GM23338 (cell line): ENCODE measurements at regions not wholly inside any gene's neighbourhood (a gene's known extent, or its start where the extent isn't known, plus 50 kb on each side); places are given as distances from the start of the nearest gene placed in this dataset.

ENCODE experiments used
- CREB1 ChIP-seq: fragments of 250-450 bp; sonication (Bioruptor Pico); IDR thresholded peaks from 2 replicates; pipeline ENCODE4 v1.5.0; 2020; ENCODE audit warnings: low read depth, mild to moderate bottlenecking, moderate library complexity
- EZH2 ChIP-seq: fragments of 200-600 bp; sonication (generic); IDR thresholded peaks from one replicate; pipeline ENCODE4 v1.8.0; 2017; ENCODE audit warnings: antibody characterized with exemption, mild to moderate bottlenecking, low read depth; ENCODE audit not compliant: unreplicated experiment
- EZH2phosphoT487 ChIP-seq: fragments of 200-600 bp; sonication (generic); IDR thresholded peaks from one replicate; pipeline ENCODE4 v1.8.1; 2018; ENCODE audit warnings: antibody characterized with exemption; ENCODE audit not compliant: unreplicated experiment
- JUNB ChIP-seq: IDR thresholded peaks from one replicate; pipeline ENCODE4 v1.6.1; 2016; ENCODE audit warnings: antibody characterized with exemption; ENCODE audit not compliant: unreplicated experiment
- NANOG ChIP-seq: IDR thresholded peaks from 2 replicates; pipeline ENCODE4 v1.6.1; 2016; ENCODE audit warnings: antibody characterized with exemption, borderline replicate concordance
- POLR2AphosphoS5 ChIP-seq: IDR thresholded peaks from 2 replicates; pipeline ENCODE4 v1.6.1; 2016; ENCODE audit warnings: antibody characterized with exemption, low read depth
- STAT1 ChIP-seq: IDR thresholded peaks from one replicate; pipeline ENCODE4 v1.6.1; 2016; ENCODE audit warnings: antibody characterized with exemption; ENCODE audit not compliant: unreplicated experiment
- ZNF114 ChIP-seq: fragments of 250-450 bp; sonication (Bioruptor Pico); IDR thresholded peaks from 2 replicates; pipeline ENCODE4 v1.5.0; 2020; ENCODE audit warnings: mild to moderate bottlenecking, moderate library complexity
- ZNF331 ChIP-seq: fragments of 250-450 bp; sonication (Bioruptor Pico); IDR thresholded peaks from 2 replicates; pipeline ENCODE4 v1.5.0; 2020; ENCODE audit warnings: low read depth, mild to moderate bottlenecking, moderate library complexity
- TF ChIP-seq, protein P1 (sequence below): IDR thresholded peaks from one replicate; pipeline ENCODE4 v1.6.1; 2018; ENCODE audit warnings: antibody characterized with exemption; ENCODE audit not compliant: unreplicated experiment
- TF ChIP-seq, protein P2 (sequence below), 2 experiments: fragments of 200-600 bp in 1 of 2; sonication (generic) in 1 of 2; conservative IDR thresholded peaks; 2 replicates each; pipeline versions ENCODE4 v1.5.1 to v1.6.1; 2016 to 2017; ENCODE audit warnings: antibody characterized with exemption in 2 of 2, low read depth in 2 of 2, mild to moderate bottlenecking in 2 of 2, moderate library complexity in 1 of 2
- TF ChIP-seq, protein P3 (sequence below): fragments of 250-450 bp; sonication (Bioruptor Pico); IDR thresholded peaks from 2 replicates; pipeline ENCODE4 v1.5.0; 2020; ENCODE audit warnings: mild to moderate bottlenecking, moderate library complexity

DNA sequence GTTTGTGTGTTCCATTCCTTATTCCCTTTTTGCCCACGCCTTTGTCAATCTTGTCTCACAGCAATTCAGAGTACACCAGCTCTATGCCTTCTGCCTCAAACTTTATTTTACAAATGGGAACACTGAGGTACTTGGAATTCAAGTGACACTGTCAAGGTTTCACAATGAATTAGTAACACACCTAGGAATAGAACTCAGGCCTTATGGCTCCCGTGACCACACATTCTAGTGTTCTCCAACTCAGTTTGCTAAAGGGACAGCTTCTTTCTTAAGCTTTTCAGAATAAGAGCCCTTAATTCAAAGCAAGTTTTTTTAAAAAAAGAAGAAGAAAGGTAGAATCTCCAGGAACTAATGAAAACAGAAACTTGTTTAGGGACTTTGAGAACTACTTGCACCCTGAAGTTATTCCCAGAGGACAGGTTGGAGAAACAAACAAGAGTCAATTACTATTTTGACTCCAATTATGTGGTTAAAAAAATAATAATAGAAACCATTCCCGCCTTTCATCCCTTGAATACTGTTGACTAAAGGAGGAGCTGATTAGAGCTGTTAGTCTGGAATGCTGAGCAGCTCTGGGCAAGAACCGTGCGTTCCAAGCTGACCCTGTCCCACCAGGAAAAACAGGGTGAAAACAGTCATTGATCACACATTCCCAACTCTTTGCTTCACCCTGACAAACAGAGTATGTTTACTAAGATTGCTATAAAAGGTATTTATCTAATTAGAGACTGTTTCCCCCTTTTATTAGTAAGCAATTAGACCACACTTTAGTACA, 408.8 kb upstream of the CNKSR2 start:
- TF ChIP-seq EZH2 (no peak), ZNF114 (CRISPR knock-in tag) (no peak), ZNF331 (CRISPR knock-in tag) (no peak), CREB1 (CRISPR knock-in tag) (no peak), EZH2phosphoT487 (no peak), JUNB (no peak), POLR2AphosphoS5 (no peak), NANOG (no peak), STAT1 (no peak)
- TF ChIP-seq, protein P1, sequence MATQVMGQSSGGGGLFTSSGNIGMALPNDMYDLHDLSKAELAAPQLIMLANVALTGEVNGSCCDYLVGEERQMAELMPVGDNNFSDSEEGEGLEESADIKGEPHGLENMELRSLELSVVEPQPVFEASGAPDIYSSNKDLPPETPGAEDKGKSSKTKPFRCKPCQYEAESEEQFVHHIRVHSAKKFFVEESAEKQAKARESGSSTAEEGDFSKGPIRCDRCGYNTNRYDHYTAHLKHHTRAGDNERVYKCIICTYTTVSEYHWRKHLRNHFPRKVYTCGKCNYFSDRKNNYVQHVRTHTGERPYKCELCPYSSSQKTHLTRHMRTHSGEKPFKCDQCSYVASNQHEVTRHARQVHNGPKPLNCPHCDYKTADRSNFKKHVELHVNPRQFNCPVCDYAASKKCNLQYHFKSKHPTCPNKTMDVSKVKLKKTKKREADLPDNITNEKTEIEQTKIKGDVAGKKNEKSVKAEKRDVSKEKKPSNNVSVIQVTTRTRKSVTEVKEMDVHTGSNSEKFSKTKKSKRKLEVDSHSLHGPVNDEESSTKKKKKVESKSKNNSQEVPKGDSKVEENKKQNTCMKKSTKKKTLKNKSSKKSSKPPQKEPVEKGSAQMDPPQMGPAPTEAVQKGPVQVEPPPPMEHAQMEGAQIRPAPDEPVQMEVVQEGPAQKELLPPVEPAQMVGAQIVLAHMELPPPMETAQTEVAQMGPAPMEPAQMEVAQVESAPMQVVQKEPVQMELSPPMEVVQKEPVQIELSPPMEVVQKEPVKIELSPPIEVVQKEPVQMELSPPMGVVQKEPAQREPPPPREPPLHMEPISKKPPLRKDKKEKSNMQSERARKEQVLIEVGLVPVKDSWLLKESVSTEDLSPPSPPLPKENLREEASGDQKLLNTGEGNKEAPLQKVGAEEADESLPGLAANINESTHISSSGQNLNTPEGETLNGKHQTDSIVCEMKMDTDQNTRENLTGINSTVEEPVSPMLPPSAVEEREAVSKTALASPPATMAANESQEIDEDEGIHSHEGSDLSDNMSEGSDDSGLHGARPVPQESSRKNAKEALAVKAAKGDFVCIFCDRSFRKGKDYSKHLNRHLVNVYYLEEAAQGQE, result no peak
- TF ChIP-seq, protein P2, sequence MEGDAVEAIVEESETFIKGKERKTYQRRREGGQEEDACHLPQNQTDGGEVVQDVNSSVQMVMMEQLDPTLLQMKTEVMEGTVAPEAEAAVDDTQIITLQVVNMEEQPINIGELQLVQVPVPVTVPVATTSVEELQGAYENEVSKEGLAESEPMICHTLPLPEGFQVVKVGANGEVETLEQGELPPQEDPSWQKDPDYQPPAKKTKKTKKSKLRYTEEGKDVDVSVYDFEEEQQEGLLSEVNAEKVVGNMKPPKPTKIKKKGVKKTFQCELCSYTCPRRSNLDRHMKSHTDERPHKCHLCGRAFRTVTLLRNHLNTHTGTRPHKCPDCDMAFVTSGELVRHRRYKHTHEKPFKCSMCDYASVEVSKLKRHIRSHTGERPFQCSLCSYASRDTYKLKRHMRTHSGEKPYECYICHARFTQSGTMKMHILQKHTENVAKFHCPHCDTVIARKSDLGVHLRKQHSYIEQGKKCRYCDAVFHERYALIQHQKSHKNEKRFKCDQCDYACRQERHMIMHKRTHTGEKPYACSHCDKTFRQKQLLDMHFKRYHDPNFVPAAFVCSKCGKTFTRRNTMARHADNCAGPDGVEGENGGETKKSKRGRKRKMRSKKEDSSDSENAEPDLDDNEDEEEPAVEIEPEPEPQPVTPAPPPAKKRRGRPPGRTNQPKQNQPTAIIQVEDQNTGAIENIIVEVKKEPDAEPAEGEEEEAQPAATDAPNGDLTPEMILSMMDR (conservative IDR thresholded peaks at IDR 0.05; ENCODE audit: low read depth in 2 of 2), result no peak
- TF ChIP-seq, protein P3, sequence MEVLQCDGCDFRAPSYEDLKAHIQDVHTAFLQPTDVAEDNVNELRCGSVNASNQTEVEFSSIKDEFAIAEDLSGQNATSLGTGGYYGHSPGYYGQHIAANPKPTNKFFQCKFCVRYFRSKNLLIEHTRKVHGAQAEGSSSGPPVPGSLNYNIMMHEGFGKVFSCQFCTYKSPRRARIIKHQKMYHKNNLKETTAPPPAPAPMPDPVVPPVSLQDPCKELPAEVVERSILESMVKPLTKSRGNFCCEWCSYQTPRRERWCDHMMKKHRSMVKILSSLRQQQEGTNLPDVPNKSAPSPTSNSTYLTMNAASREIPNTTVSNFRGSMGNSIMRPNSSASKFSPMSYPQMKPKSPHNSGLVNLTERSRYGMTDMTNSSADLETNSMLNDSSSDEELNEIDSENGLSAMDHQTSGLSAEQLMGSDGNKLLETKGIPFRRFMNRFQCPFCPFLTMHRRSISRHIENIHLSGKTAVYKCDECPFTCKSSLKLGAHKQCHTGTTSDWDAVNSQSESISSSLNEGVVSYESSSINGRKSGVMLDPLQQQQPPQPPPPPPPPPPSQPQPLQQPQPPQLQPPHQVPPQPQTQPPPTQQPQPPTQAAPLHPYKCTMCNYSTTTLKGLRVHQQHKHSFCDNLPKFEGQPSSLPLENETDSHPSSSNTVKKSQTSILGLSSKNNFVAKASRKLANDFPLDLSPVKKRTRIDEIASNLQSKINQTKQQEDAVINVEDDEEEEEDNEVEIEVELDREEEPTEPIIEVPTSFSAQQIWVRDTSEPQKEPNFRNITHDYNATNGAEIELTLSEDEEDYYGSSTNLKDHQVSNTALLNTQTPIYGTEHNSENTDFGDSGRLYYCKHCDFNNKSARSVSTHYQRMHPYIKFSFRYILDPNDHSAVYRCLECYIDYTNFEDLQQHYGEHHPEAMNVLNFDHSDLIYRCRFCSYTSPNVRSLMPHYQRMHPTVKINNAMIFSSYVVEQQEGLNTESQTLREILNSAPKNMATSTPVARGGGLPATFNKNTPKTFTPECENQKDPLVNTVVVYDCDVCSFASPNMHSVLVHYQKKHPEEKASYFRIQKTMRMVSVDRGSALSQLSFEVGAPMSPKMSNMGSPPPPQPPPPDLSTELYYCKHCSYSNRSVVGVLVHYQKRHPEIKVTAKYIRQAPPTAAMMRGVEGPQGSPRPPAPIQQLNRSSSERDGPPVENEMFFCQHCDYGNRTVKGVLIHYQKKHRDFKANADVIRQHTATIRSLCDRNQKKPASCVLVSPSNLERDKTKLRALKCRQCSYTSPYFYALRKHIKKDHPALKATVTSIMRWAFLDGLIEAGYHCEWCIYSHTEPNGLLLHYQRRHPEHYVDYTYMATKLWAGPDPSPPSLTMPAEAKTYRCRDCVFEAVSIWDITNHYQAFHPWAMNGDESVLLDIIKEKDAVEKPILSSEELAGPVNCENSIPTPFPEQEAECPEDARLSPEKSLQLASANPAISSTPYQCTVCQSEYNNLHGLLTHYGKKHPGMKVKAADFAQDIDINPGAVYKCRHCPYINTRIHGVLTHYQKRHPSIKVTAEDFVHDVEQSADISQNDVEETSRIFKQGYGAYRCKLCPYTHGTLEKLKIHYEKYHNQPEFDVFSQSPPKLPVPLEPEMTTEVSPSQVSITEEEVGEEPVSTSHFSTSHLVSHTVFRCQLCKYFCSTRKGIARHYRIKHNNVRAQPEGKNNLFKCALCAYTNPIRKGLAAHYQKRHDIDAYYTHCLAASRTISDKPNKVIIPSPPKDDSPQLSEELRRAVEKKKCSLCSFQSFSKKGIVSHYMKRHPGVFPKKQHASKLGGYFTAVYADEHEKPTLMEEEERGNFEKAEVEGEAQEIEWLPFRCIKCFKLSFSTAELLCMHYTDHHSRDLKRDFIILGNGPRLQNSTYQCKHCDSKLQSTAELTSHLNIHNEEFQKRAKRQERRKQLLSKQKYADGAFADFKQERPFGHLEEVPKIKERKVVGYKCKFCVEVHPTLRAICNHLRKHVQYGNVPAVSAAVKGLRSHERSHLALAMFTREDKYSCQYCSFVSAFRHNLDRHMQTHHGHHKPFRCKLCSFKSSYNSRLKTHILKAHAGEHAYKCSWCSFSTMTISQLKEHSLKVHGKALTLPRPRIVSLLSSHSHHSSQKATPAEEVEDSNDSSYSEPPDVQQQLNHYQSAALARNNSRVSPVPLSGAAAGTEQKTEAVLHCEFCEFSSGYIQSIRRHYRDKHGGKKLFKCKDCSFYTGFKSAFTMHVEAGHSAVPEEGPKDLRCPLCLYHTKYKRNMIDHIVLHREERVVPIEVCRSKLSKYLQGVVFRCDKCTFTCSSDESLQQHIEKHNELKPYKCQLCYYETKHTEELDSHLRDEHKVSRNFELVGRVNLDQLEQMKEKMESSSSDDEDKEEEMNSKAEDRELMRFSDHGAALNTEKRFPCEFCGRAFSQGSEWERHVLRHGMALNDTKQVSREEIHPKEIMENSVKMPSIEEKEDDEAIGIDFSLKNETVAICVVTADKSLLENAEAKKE (CRISPR knock-in tag), result no peak
